Thoracic aorta (tissue), 2 donors: ENCODE measurements at regions not wholly inside any gene's neighbourhood (a gene's known extent, or its start where the extent isn't known, plus 50 kb on each side); places are given as distances from the start of the nearest gene placed in this dataset.
"Not testable (repeated sequence)": the region's sequence is repeated elsewhere in the genome, so short reads cannot be mapped to it uniquely, and the experiment has no call there.

Experiments used
- ATAC-seq: fragments of 150-250 bp; one replicate; pipeline ENCODE4 v1.8.0; 2017; ENCODE audit warnings: low read depth; ENCODE audit not compliant: insufficient number of reproducible peaks, low FRiP score
- DNase-seq: peaks from one replicate; pipeline ENCODE4 v3.0.0-alpha.2; 2020; ENCODE audit warnings: low spot score
- H3K27ac ChIP-seq, 2 donors: fragments of 200-600 bp; sonication (generic); 1 replicate in 1 of 2; 2 replicates in 1 of 2; pipeline ENCODE4 v1.5.1; 2016; ENCODE audit warnings: mild to moderate bottlenecking in 2 of 2, moderate library complexity in 2 of 2
- H3K27me3 ChIP-seq: fragments of 200-600 bp; sonication (generic); replicated peaks from 2 replicates; pipeline ENCODE4 v1.6.0; 2016; ENCODE audit warnings: mild to moderate bottlenecking; ENCODE audit not compliant: insufficient read depth
- H3K36me3 ChIP-seq: fragments of 200-600 bp; sonication (generic); one replicate; pipeline ENCODE4 v1.5.1; 2016
- H3K4me1 ChIP-seq, 2 donors: fragments of 200-600 bp; sonication (generic); 1 replicate in 1 of 2; 2 replicates in 1 of 2; pipeline versions ENCODE4 v1.5.1 to v1.6.0; 2016; ENCODE audit warnings: low read depth in 2 of 2, mild to moderate bottlenecking in 1 of 2; ENCODE audit not compliant: control insufficient read depth in 1 of 2
- H3K4me3 ChIP-seq: fragments of 200-600 bp; sonication (generic); 2 replicates; pipeline ENCODE4 v1.5.1; 2016; ENCODE audit warnings: mild to moderate bottlenecking
- H3K9me3 ChIP-seq: fragments of 200-600 bp; sonication (generic); 2 replicates; pipeline ENCODE4 v1.5.1; 2016
- CTCF ChIP-seq: fragments of 200-600 bp; sonication (generic); IDR thresholded peaks from one replicate; pipeline ENCODE4 v1.5.1; 2019; ENCODE audit warnings: antibody characterized with exemption

GRCh38 chr4:179361978-179362486 is 1919.8 kb upstream of the AGA start:
- TF ChIP-seq CTCF: no peak
- Histone ChIP-seq H3K27ac (no peak overlapping the region), H3K4me3 (no peak overlapping the region), H3K27me3 (no peaks in the 10 kb centered on the region), H3K9me3 (no peaks in the 10 kb centered on the region), H3K4me1 (no peaks in the 10 kb centered on the region), H3K36me3 (no peaks in the 10 kb centered on the region)
- ATAC-seq (no peak), DNase-seq (no peak)

- not testable (repeated sequence) for H3K9me3 ChIP-seq, DNase-seq, H3K27ac ChIP-seq, H3K4me3 ChIP-seq, ATAC-seq, H3K36me3 ChIP-seq, H3K27me3 ChIP-seq, H3K4me1 ChIP-seq
Measured at GRCh38 chr4:179365932-179366331, 1923.7 kb upstream of the AGA start.

- no peak for ATAC-seq
- Histone ChIP-seq H3K9me3 (no peaks in the 10 kb centered on the region), H3K27ac (no peak overlapping the region), H3K4me3 (no peak overlapping the region), H3K27me3 (no peaks in the 10 kb centered on the region), H3K4me1 (no peaks in the 10 kb centered on the region), H3K36me3 (no peaks in the 10 kb centered on the region)
- TF ChIP-seq CTCF: no peak
- no peak for DNase-seq
Measured at GRCh38 chr4:179372242-179372641, 1930.0 kb upstream of the AGA start.

- H3K27me3 ChIP-seq: no peaks in the 10 kb centered on the region
- no peak for TF ChIP-seq CTCF
- no peaks in the 10 kb centered on the region for H3K4me1 ChIP-seq
- DNase-seq (no peak), ATAC-seq (no peak)
- H3K4me3 ChIP-seq: no peak overlapping the region
- H3K36me3 ChIP-seq: no peaks in the 10 kb centered on the region
- no peaks in the 10 kb centered on the region for H3K9me3 ChIP-seq
- H3K27ac ChIP-seq: no peak overlapping the region
Measured at GRCh38 chr4:179372746-179373145, 1930.5 kb upstream of the AGA start.

GRCh38 chr4:179378847-179379246 is 1936.6 kb upstream of the AGA start:
- DNase-seq, H3K4me1 ChIP-seq, H3K36me3 ChIP-seq, ATAC-seq, H3K4me3 ChIP-seq, H3K27me3 ChIP-seq, H3K9me3 ChIP-seq, H3K27ac ChIP-seq: not testable (repeated sequence)

- H3K9me3 ChIP-seq: no peaks in the 10 kb centered on the region
- no peak for DNase-seq
- no peak for TF ChIP-seq CTCF
- no peak overlapping the region for H3K4me3 ChIP-seq
- no peaks in the 10 kb centered on the region for H3K27me3 ChIP-seq
- H3K27ac ChIP-seq: no peak overlapping the region
- ATAC-seq: no peak
- no peaks in the 10 kb centered on the region for H3K36me3 ChIP-seq
- H3K4me1 ChIP-seq: no peaks in the 10 kb centered on the region
Measured at GRCh38 chr4:179392787-179393186, 1950.5 kb upstream of the AGA start.
